B cell (primary cell): ENCODE measurements at regions not wholly inside any gene's neighbourhood (a gene's known extent, or its start where the extent isn't known, plus 50 kb on each side); places are given as distances from the start of the nearest gene placed in this dataset.
"Not testable (repeated sequence)": the region's sequence is repeated elsewhere in the genome, so short reads cannot be mapped to it uniquely, and the experiment has no call there.

ENCODE experiments used
- CTCF ChIP-seq: fragments of 200-600 bp; IDR thresholded peaks from one replicate; pipeline ENCODE4 v1.8.0; 2022; ENCODE audit warnings: antibody characterized with exemption, mild to moderate bottlenecking
- EZH2 ChIP-seq: IDR thresholded peaks from 2 replicates; pipeline ENCODE4 v1.6.1; 2012; ENCODE audit warnings: borderline replicate concordance, low read depth, mild to moderate bottlenecking, moderate library complexity, low read length; ENCODE audit not compliant: insufficient read depth, poor library complexity, severe bottlenecking

GRCh38 chr14:35218176-35218575 is 74.0 kb upstream of the PSMA6 start:
- TF ChIP-seq EZH2, CTCF: not testable (repeated sequence)
